NT2/D1 (cell line): ENCODE measurements at regions not wholly inside any gene's neighbourhood (a gene's known extent, or its start where the extent isn't known, plus 50 kb on each side); places are given as distances from the start of the nearest gene placed in this dataset.

ENCODE experiments used
- SUZ12 ChIP-seq: IDR thresholded peaks from 2 replicates; pipeline ENCODE4 v1.6.1; 2011; ENCODE audit not compliant: insufficient read length, insufficient read depth; ENCODE audit errors: extremely low read depth
- YY1 ChIP-seq: IDR thresholded peaks from 2 replicates; pipeline ENCODE4 v1.6.1; 2011; ENCODE audit not compliant: insufficient read length, insufficient read depth
- ZNF274 ChIP-seq: IDR thresholded peaks from 2 replicates; pipeline ENCODE4 v1.6.1; 2011; ENCODE audit warnings: mild to moderate bottlenecking, low read depth, low read length

DNA sequence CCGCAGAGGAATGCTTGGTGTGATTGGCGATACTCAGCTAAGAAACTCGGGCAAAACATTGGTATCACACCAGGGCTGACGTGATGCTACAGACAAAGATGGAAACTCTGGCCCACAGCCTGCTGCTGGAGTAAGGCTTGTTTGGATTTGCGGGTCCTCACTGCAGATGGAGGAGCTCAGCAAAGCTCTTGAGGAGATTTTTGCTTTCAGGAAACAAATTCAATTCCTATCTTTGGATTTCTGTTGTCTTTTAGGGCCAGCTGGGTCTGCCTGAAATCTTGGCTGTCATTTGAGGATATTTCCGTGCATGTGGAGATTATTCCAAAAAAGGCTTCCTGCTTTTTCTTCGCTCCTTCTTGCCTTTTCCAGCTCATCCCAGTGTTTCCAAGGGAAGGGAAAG, 475.8 kb downstream of the TSN start:
- TF ChIP-seq ZNF274 (no peak), SUZ12 (no peak), YY1 (no peak)
